ENCODE measurements at regions not wholly inside any gene's neighbourhood (a gene's known extent, or its start where the extent isn't known, plus 50 kb on each side); places are given as distances from the start of the nearest gene placed in this dataset.

GRCh38 chr17:72430611-72431432 is 310.0 kb downstream of the SOX9 start:
- H3K4me3 Mint-ChIP-seq (ENCODE audit: unreplicated experiment), result peak overlapping the region; percentile 38
- peaks cover 33% of the 10 kb centered on the region for H3K4me1 Mint-ChIP-seq (ENCODE audit: insufficient read depth, unreplicated experiment)
- POLR2A ChIA-PET, result no interaction called here
- H3K36me3 Mint-ChIP-seq (ENCODE audit: insufficient read depth, unreplicated experiment), result peaks cover 58% of the 10 kb centered on the region
- intact Hi-C loops (cut with micrococcal nuclease), result no loop called here
- H3K27me3 Mint-ChIP-seq (ENCODE audit: insufficient read depth, unreplicated experiment), result no peaks in the 10 kb centered on the region
- DNase-seq (ENCODE audit: unreplicated experiment), result peak; percentile 58
- no TSS peak for BruUV-seq (replicated peaks)
- peak; percentile 32 for TF ChIP-seq CTCF (IDR thresholded peaks at IDR 0.05; ENCODE audit: unreplicated experiment)
- CTCF ChIA-PET, result interaction anchor here (0.7 kb wide), 1 partner anchor 36 kb away, joined by 3 read pairs; no protein-coding TSS in a partner anchor
- H3K9me3 Mint-ChIP-seq (ENCODE audit: unreplicated experiment), result no peaks in the 10 kb centered on the region
- peak overlapping the region; percentile 78 for H3K27ac Mint-ChIP-seq (ENCODE audit: low read depth, unreplicated experiment)

- no peaks in the 10 kb centered on the region for H3K9me3 Mint-ChIP-seq (ENCODE audit: unreplicated experiment)
- H3K4me3 Mint-ChIP-seq (ENCODE audit: unreplicated experiment), result no peak overlapping the region
- peak overlapping the region; percentile 28 for H3K27ac Mint-ChIP-seq (ENCODE audit: low read depth, unreplicated experiment)
- no peak for TF ChIP-seq CTCF (IDR thresholded peaks at IDR 0.05; ENCODE audit: unreplicated experiment)
- intact Hi-C loops (cut with micrococcal nuclease), result no loop called here
- POLR2A ChIA-PET, result interaction anchor here (0.7 kb wide), 1 partner anchor 31 kb away, joined by 3 read pairs; no protein-coding TSS in a partner anchor
- no TSS peak for BruUV-seq (replicated peaks)
- DNase-seq (ENCODE audit: unreplicated experiment), result no peak
- H3K4me1 Mint-ChIP-seq (ENCODE audit: insufficient read depth, unreplicated experiment), result peaks cover 45% of the 10 kb centered on the region
- H3K27me3 Mint-ChIP-seq (ENCODE audit: insufficient read depth, unreplicated experiment), result no peaks in the 10 kb centered on the region
- peaks cover 50% of the 10 kb centered on the region for H3K36me3 Mint-ChIP-seq (ENCODE audit: insufficient read depth, unreplicated experiment)
- CTCF ChIA-PET, result interaction anchor here (0.5 kb wide), 1 partner anchor 311 kb away, joined by 4 read pairs; no protein-coding TSS in a partner anchor
These were observed 311.4 kb downstream of the SOX9 start for GRCh38 chr17:72432143-72432621.

- H3K27ac Mint-ChIP-seq (ENCODE audit: low read depth, unreplicated experiment), result peak overlapping the region; percentile 28
- TF ChIP-seq CTCF (IDR thresholded peaks at IDR 0.05; ENCODE audit: unreplicated experiment), result no peak
- no peaks in the 10 kb centered on the region for H3K27me3 Mint-ChIP-seq (ENCODE audit: insufficient read depth, unreplicated experiment)
- peaks cover 43% of the 10 kb centered on the region for H3K36me3 Mint-ChIP-seq (ENCODE audit: insufficient read depth, unreplicated experiment)
- no peak overlapping the region for H3K4me3 Mint-ChIP-seq (ENCODE audit: unreplicated experiment)
- no TSS peak for BruUV-seq (replicated peaks)
- no peaks in the 10 kb centered on the region for H3K9me3 Mint-ChIP-seq (ENCODE audit: unreplicated experiment)
- intact Hi-C loops (cut with micrococcal nuclease), result no loop called here
- DNase-seq (ENCODE audit: unreplicated experiment), result no peak
- POLR2A ChIA-PET, result interaction anchor here (0.7 kb wide), 1 partner anchor 30 kb away, joined by 3 read pairs; no protein-coding TSS in a partner anchor
- CTCF ChIA-PET, result interaction anchor here (0.5 to 0.6 kb wide), 2 partner anchors 94 to 311 kb away, joined by 3 to 4 read pairs; no protein-coding TSS in a partner anchor
- peaks cover 45% of the 10 kb centered on the region for H3K4me1 Mint-ChIP-seq (ENCODE audit: insufficient read depth, unreplicated experiment)
These were observed 312.1 kb downstream of the SOX9 start for GRCh38 chr17:72432881-72433280.

- H3K36me3 Mint-ChIP-seq (ENCODE audit: insufficient read depth, unreplicated experiment), result peaks cover 41% of the 10 kb centered on the region
- no peak for TF ChIP-seq CTCF (IDR thresholded peaks at IDR 0.05; ENCODE audit: unreplicated experiment)
- CTCF ChIA-PET, result interaction anchor here (0.6 kb wide), 1 partner anchor 31 kb away, joined by 4 read pairs; no protein-coding TSS in a partner anchor
- no TSS peak for BruUV-seq (replicated peaks)
- POLR2A ChIA-PET, result no interaction called here
- H3K4me1 Mint-ChIP-seq (ENCODE audit: insufficient read depth, unreplicated experiment), result peaks cover 45% of the 10 kb centered on the region
- H3K27ac Mint-ChIP-seq (ENCODE audit: low read depth, unreplicated experiment), result no peak overlapping the region
- no peaks in the 10 kb centered on the region for H3K9me3 Mint-ChIP-seq (ENCODE audit: unreplicated experiment)
- intact Hi-C loops (cut with micrococcal nuclease), result no loop called here
- no peaks in the 10 kb centered on the region for H3K27me3 Mint-ChIP-seq (ENCODE audit: insufficient read depth, unreplicated experiment)
- no peak for DNase-seq (ENCODE audit: unreplicated experiment)
- H3K4me3 Mint-ChIP-seq (ENCODE audit: unreplicated experiment), result no peak overlapping the region
These were observed 313.0 kb downstream of the SOX9 start for GRCh38 chr17:72433797-72434196.
